Neural progenitor cell (in vitro differentiated cells): ENCODE measurements at regions not wholly inside any gene's neighbourhood (a gene's known extent, or its start where the extent isn't known, plus 50 kb on each side); places are given as distances from the start of the nearest gene placed in this dataset.

Experiments
- CTCF ChIP-seq: fragments of 200-600 bp; sonication (generic); IDR thresholded peaks from 2 replicates; pipeline ENCODE4 v1.5.1; 2017; ENCODE audit warnings: antibody characterized with exemption, mild to moderate bottlenecking
- EZH2 ChIP-seq: fragments of 200-600 bp; sonication (generic); IDR thresholded peaks from 2 replicates; pipeline ENCODE4 v1.6.1; 2017; ENCODE audit warnings: antibody characterized with exemption, mild to moderate bottlenecking, moderate library complexity
- EZH2phosphoT487 ChIP-seq: fragments of 200-600 bp; sonication (generic); IDR thresholded peaks from 2 replicates; pipeline ENCODE4 v1.6.1; 2017; ENCODE audit warnings: antibody characterized with exemption

GRCh38 chr16:64679976-64680690 is 441.7 kb downstream of the CDH11 start:
- TF ChIP-seq CTCF (no peak), EZH2phosphoT487 (no peak), EZH2 (no peak)
